Activated CD4-positive, alpha-beta T cell treated with anti-CD3 and anti-CD28 coated beads, Interleukin-2, amount 50 U/mL, for 4 hours (primary cell): ENCODE measurements at regions not wholly inside any gene's neighbourhood (a gene's known extent, or its start where the extent isn't known, plus 50 kb on each side); places are given as distances from the start of the nearest gene placed in this dataset.
"Not testable (repeated sequence)": the region's sequence is repeated elsewhere in the genome, so short reads cannot be mapped to it uniquely, and the experiment has no call there.

ENCODE experiments used
- DNase-seq, 2 experiments: peaks; one replicate each; pipeline ENCODE4 v3.0.0-alpha.2; 2020

GRCh38 chr19:31531326-31531725, 182.1 kb upstream of the TSHZ3 start:
- no peak for DNase-seq

DNA sequence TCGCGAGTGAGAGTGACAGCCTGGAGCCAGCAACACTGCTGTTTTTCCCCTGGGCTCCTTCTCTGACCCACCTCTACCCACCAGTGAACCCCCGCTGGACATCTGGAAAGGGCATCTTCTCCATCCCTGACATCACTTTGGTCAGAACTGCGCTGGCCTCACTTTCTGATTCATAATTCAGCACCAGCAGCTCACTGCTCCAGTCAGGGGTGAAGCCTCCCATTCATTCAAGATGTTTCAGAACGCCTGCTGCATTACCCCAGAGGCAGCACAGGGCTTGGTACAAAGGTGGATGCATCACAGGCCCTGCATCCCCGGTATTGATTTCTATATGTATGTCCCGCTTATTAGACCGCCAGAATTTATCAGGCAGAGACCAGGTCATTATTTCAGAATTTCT, 182.8 kb upstream of the TSHZ3 start:
- DNase-seq, result no peak

- no peak for DNase-seq
Measured at GRCh38 chr19:31533114-31533513, 183.9 kb upstream of the TSHZ3 start.

- no peak for DNase-seq
Measured at GRCh38 chr19:31534231-31534630, 185.0 kb upstream of the TSHZ3 start.

- no peak for DNase-seq
Measured at GRCh38 chr19:31534786-31535657, 185.8 kb upstream of the TSHZ3 start.

DNA sequence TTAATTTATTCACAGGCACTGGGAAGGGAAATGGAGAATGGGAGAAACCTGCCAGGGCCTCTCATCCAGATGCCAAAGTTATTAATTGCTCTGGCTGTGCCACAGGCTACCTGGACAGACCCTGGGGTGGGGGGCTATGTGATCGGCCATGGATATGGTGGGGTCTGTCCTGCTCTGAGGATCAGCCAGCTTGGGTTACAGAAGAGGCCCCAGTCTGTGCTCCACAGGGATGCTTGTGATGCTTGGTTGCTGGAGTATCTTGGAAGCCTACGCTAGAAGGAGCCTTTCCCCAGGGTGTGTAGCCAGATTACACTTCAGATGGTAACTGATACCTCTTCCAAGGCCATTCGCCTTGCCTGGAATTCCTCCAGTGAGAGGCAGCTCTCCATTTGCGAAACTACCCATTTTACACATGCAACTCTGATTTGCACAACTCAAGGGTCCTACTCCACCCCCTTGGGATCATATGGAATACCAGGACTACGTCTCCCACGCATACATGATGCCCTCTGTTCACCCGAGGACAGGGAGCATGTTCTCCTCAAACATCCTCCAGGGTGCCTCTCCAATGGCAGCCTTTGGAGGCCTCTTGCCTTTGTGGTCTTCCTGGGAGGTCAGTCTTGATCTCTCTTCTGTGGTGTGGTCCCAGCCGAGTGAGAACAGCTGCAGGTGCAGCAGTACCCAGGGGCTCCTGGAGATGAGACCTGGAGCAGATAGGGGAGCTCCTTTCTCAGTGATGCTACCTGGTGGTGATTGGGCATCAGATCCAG, 186.6 kb upstream of the TSHZ3 start:
- DNase-seq, result no peak

- no peak for DNase-seq
Measured at GRCh38 chr19:31537136-31537535, 187.9 kb upstream of the TSHZ3 start.

DNA sequence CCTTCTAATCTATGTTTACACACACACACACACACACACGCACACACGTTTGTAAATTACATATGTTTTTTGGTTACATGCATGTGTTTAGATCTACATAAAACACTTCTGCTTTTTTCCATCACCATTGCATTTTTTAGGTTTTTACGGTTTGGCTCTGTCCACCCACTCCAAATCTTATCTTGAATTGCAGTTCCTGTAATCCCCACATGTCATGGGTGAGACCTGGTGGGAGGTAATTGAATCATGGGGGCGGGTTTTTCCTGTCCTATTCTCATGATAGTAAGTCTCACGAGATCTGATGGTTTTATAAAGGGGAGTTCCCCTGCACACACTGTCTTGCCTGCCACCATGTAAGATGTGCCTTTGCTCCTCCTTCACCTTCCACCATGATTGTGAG, 188.7 kb upstream of the TSHZ3 start:
- not testable (repeated sequence) for DNase-seq

DNA sequence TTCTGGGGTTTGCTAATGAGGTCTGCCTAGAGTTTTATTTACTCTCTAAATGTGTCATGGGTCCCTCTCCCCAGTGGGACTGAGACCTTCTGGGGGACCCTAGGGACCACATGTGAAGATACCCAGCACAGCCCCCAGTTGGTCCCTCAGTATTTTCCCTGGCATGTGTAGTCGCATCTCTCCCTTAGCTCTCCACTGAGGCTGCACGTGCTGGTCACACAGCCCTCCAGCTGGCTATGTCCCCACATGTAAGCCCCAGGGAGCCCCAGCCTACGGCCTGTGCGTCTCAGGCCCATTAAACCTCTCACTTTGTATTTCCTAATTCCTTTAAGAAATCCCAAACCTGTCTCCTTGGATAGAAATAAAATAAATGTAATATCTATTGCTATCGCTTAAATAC, 189.6 kb upstream of the TSHZ3 start:
- DNase-seq, result no peak

GRCh38 chr19:31539386-31539785, 190.2 kb upstream of the TSHZ3 start:
- no peak for DNase-seq

DNA sequence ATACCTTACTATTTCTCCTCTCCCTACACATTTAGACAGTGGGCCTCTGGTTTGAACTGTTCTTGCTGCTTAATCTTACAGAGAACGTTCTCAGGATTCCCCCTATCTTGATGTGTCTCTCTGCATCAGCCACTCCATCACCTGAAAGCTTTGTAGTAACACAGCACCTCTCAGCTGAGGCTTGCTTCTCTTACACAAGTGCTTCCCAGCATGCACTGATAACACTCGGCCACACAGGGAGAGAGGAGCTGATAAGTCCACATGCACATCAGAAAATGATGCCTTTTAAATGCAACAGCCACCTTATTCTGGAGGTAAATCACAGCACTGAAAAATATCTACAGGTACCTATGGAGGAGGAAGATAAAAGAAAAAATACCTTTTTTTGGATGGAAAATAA, 192.2 kb upstream of the TSHZ3 start:
- DNase-seq, result no peak

- no peak for DNase-seq
Measured at GRCh38 chr19:31543456-31543855, 194.2 kb upstream of the TSHZ3 start.

- DNase-seq, result no peak
Measured at GRCh38 chr19:31545777-31546176, 196.5 kb upstream of the TSHZ3 start.

DNA sequence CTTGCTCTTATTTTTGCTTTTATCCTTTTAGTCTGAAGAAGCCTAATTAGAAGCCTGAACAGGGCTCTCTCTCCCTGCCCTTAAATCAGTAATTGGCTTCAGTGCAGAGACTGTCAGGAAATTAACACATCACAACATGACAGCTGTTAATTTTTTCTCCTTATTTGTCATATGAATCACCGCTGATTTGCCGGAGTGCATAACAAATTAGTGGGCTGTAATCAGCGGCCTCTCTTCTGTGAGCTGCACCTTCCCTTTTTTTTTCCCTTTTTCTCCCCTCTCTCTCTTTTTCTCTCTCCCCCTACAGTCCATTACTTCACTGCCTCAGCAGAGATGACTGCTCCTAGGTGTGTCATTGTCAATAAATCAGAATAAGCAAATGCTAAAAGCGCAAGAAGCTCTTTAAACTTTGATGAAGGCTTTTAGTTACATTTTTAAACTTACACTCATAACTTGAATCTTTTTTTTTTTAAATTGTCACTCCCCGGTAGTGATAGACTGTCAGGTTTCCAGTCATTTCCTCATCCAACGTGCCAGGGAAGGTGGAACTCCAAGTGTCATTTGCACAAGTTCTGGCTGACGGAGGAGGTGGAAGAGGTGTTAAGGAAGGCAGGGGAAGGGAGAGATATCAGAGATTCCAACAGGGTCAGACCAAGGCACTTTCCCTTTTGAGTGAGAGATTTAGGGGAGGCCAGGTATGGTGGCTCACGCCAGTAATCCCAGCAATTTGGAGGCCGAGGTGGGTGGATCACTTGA, 197.1 kb upstream of the TSHZ3 start:
- no peak for DNase-seq

GRCh38 chr19:31548941-31549340, 199.7 kb upstream of the TSHZ3 start:
- no peak for DNase-seq

DNA sequence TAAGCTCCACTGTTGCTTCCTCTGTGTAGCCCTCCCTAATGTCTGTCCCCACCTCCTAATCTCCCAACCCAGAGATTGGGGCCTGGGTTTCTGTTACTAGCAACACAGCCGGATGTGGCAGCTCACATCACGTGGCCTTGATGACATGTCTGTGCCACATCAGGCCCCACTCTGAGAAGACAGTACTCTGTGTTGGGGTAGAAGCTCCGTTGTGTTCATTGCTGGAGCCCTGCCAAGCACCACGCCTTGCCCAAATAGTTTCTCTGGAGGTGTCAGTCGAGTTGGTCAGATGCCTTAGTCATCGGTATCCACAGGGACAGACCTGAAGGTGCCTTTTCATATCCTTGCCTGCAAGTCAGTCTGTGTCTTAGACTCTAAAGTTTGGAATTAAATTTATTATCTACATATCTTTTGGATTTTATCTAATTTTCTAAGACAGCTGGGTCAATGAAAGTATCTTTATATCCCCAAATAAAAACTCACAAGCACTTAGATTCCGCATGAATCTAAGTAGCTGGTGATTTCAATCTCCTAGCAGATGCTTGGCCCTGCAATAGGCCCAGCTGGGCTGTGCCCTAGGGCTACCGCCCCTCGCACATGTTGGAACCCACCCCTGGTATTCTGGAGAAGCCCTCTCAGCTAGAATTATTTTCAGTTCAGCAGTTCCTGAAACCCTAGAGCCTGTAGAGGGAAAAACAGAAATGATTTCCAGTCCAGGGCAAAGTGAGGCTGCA, 204.0 kb upstream of the TSHZ3 start:
- no peak for DNase-seq

- DNase-seq, result no peak
Measured at GRCh38 chr19:31553846-31554215, 204.6 kb upstream of the TSHZ3 start.

GRCh38 chr19:31554360-31554759, 205.1 kb upstream of the TSHZ3 start:
- no peak for DNase-seq

DNA sequence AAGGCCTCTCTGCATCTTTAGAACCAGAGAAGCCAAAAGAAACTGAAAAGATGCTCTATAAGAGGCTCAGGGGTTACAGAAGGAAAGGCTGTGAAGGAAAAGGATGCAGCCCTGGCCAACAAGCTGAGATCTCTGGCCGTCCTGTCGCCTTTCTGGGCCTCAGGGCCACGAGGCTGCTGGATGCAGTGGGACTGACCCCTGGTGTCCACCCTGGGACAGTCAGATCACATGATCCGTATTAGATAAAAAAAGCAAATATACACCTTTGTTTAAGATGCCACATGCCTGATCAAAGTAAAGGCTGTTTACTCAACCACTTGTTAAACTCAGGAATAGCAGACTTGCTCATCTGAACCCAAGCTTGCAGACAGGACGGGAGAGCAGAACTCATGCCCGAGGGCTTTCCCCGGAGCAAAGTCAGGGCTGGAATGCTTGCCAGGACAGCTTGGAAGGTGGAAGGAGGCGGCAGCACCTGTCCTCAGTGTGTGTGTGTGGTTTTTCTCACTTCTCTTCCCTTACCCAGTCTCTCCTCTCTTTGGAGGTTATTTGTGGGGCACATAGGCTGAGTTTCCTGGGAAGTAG, 206.5 kb upstream of the TSHZ3 start:
- no peak for DNase-seq

DNA sequence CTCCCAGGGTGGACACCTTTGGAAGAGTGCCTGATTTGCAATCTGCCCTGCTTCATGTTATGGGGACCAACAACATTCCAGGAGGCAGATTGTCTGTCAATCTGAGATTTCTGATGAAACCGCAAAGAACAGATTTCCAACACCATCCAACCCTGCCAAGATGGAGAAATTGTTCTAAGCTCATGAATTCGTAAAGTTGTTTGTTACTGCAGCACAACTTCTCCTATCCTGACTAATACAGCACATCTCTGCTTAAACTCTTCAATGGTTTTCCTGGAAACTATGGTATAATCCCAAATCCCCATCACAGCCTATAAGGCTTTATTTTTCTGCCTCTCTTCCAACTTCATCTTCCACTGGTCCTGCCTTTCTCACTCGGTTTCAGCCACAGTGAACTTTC, 210.3 kb upstream of the TSHZ3 start:
- DNase-seq, result no peak

- no peak for DNase-seq
Measured at GRCh38 chr19:31560086-31561060, 211.1 kb upstream of the TSHZ3 start.
